ENCODE measurements at regions not wholly inside any gene's neighbourhood (a gene's known extent, or its start where the extent isn't known, plus 50 kb on each side); places are given as distances from the start of the nearest gene placed in this dataset.

GRCh38 chr9:27747450-27747849 is 174.2 kb upstream of the C9orf72 start:
- no peak for TF ChIP-seq TAF1 (IDR thresholded peaks at IDR 0.05; ENCODE audit: low read depth, low read length)
- TF ChIP-seq, protein P1, sequence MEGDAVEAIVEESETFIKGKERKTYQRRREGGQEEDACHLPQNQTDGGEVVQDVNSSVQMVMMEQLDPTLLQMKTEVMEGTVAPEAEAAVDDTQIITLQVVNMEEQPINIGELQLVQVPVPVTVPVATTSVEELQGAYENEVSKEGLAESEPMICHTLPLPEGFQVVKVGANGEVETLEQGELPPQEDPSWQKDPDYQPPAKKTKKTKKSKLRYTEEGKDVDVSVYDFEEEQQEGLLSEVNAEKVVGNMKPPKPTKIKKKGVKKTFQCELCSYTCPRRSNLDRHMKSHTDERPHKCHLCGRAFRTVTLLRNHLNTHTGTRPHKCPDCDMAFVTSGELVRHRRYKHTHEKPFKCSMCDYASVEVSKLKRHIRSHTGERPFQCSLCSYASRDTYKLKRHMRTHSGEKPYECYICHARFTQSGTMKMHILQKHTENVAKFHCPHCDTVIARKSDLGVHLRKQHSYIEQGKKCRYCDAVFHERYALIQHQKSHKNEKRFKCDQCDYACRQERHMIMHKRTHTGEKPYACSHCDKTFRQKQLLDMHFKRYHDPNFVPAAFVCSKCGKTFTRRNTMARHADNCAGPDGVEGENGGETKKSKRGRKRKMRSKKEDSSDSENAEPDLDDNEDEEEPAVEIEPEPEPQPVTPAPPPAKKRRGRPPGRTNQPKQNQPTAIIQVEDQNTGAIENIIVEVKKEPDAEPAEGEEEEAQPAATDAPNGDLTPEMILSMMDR (IDR thresholded peaks at IDR 0.05; ENCODE audit: control extremely low read depth in 1 of 3, insufficient read depth in 1 of 3, low read depth in 1 of 3, low read length in 3 of 3), result no peak
- TF ChIP-seq YY1 (IDR thresholded peaks at IDR 0.05; ENCODE audit: low read depth, low read length), result no peak
- no peak for TF ChIP-seq USF2 (IDR thresholded peaks at IDR 0.05; ENCODE audit: low read length)
- no peak for TF ChIP-seq SP2 (IDR thresholded peaks at IDR 0.05; ENCODE audit: low read length)
- TF ChIP-seq, protein P2, sequence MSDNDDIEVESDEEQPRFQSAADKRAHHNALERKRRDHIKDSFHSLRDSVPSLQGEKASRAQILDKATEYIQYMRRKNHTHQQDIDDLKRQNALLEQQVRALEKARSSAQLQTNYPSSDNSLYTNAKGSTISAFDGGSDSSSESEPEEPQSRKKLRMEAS (IDR thresholded peaks at IDR 0.05), result no peak
- no peak for TF ChIP-seq POLR2A (IDR thresholded peaks at IDR 0.05; ENCODE audit: control extremely low read depth in 1 of 2, low read depth in 2 of 2, low read length in 2 of 2)
- no peak for TF ChIP-seq TEAD4 (IDR thresholded peaks at IDR 0.05; ENCODE audit: low read depth, low read length)
- no peak for TF ChIP-seq KDM1A (IDR thresholded peaks at IDR 0.05; ENCODE audit: borderline replicate concordance, low read length)
- no peak for TF ChIP-seq GTF2F1 (IDR thresholded peaks at IDR 0.05; ENCODE audit: borderline replicate concordance, low read depth, low read length)
- TF ChIP-seq TCF12 (IDR thresholded peaks at IDR 0.05; ENCODE audit: low read depth, low read length), result no peak
- no peak for TF ChIP-seq SIN3A (conservative IDR thresholded peaks at IDR 0.05 in 1 of 2, IDR thresholded peaks at IDR 0.05 in 1 of 2; ENCODE audit: low read depth in 1 of 2, low read length in 2 of 2)
